Endodermal cell (in vitro differentiated cells): ENCODE measurements at regions not wholly inside any gene's neighbourhood (a gene's known extent, or its start where the extent isn't known, plus 50 kb on each side); places are given as distances from the start of the nearest gene placed in this dataset.
A peak's percentile ranks its signal among the peaks of the same experiment; 100 is the strongest.

ENCODE experiments used
- DNase-seq: peaks from one replicate; pipeline ENCODE4 v3.0.0-alpha.2; 2017
- H3K27ac ChIP-seq: 2 replicates; pipeline ENCODE4 v1.5.1; 2013; ENCODE audit warnings: mild to moderate bottlenecking, low read depth, low read length, moderate library complexity
- H3K27me3 ChIP-seq: 2 replicates; pipeline ENCODE4 v1.6.1; 2013; ENCODE audit warnings: mild to moderate bottlenecking, low read length, moderate library complexity; ENCODE audit not compliant: insufficient read depth, control insufficient read depth, poor library complexity, severe bottlenecking
- H3K36me3 ChIP-seq: 2 replicates; pipeline ENCODE4 v1.7.0; 2013; ENCODE audit warnings: mild to moderate bottlenecking, low read length, moderate library complexity; ENCODE audit not compliant: control insufficient read depth, insufficient read depth
- H3K4me1 ChIP-seq: one replicate; pipeline ENCODE4 v1.7.0; 2013; ENCODE audit warnings: low read length; ENCODE audit not compliant: control insufficient read depth, insufficient read depth
- H3K4me3 ChIP-seq: 2 replicates; pipeline ENCODE4 v1.5.1; 2013; ENCODE audit warnings: mild to moderate bottlenecking, low read length, moderate library complexity
- H3K9ac ChIP-seq: 2 replicates; pipeline ENCODE4 v1.6.1; 2013; ENCODE audit warnings: mild to moderate bottlenecking, low read length, moderate library complexity; ENCODE audit not compliant: poor library complexity, severe bottlenecking; ENCODE audit errors: extremely low read depth
- H3K9me3 ChIP-seq: 2 replicates; pipeline ENCODE4 v1.6.1; 2013; ENCODE audit warnings: mild to moderate bottlenecking, low read length, moderate library complexity; ENCODE audit not compliant: control insufficient read depth
- H3K27ac Mint-ChIP-seq: 2 replicates; pipeline ENCODE4 v1.8.0; 2020; ENCODE audit warnings: mixed read lengths
- H3K27me3 Mint-ChIP-seq: 2 replicates; pipeline ENCODE4 v1.8.0; 2021; ENCODE audit warnings: mild to moderate bottlenecking, mixed read lengths; ENCODE audit not compliant: insufficient read depth
- H3K36me3 Mint-ChIP-seq: 2 replicates; pipeline ENCODE4 v1.8.0; 2020; ENCODE audit warnings: low read depth, mixed read lengths
- H3K4me1 Mint-ChIP-seq: 2 replicates; pipeline ENCODE4 v1.8.0; 2020; ENCODE audit warnings: mixed read lengths
- H3K4me3 Mint-ChIP-seq: 2 replicates; pipeline ENCODE4 v1.8.0; 2020; ENCODE audit warnings: mild to moderate bottlenecking, moderate library complexity, mixed read lengths
- H3K9me3 Mint-ChIP-seq: 2 replicates; pipeline ENCODE4 v1.8.0; 2020; ENCODE audit warnings: mild to moderate bottlenecking, mixed read lengths
- WGBS, 2 experiments: methylation state at CpG; one replicate each; pipeline versions ENCODE4 v1.1.5 to v1.1.7; 2013; ENCODE audit warnings: missing lambda C conversion rate in 2 of 2, mixed read lengths in 1 of 2; ENCODE audit not compliant: insufficient coverage in 1 of 2, insufficient read length in 1 of 2; 5-methylcytosine and 5-hydroxymethylcytosine counted together
- TF ChIP-seq, protein P1 (sequence below): fragments of 200-600 bp; sonication (generic); conservative IDR thresholded peaks from 2 replicates; pipeline ENCODE4 v1.5.0; 2021; ENCODE audit warnings: antibody characterized with exemption, mild to moderate bottlenecking

DNA sequence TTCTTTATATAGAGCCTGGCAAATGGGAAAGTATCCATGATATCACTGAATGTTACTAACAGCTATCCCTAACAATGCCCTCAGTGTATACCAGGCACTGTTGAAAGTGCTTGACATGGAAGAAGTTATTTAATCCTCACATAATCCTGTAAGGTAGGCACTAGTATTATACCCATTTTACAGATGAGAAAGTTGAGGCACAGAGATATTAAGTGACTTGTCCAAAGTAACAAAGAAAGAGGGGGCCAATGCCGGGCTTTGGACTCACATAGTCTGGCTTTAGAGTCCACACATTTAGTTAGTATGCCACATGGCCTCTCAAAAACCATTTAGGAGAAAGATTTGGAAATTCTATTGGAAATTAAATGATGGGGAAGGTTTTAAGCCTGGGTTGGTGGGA is 220.8 kb upstream of the PLET1 start:
- Histone ChIP-seq H3K36me3 (no peaks in the 10 kb centered on the region), H3K4me1 (no peaks in the 10 kb centered on the region), H3K9ac (no peak overlapping the region), H3K9me3 (no peaks in the 10 kb centered on the region), H3K27ac (no peak overlapping the region), H3K27me3 (no peaks in the 10 kb centered on the region), H3K4me3 (no peak overlapping the region)
- peaks cover 15% of the 10 kb centered on the region for H3K4me1 Mint-ChIP-seq
- peaks cover 55% of the 10 kb centered on the region for H3K27me3 Mint-ChIP-seq
- H3K9me3 Mint-ChIP-seq, result no peaks in the 10 kb centered on the region
- no peaks in the 10 kb centered on the region for H3K36me3 Mint-ChIP-seq
- DNase-seq, result no peak
- WGBS, 2 experiments, result 89% methylated on average over 1 of the region's 1 CpG; no CpG with 5 or more reads in 1 of the 2 experiments
- TF ChIP-seq, protein P1, sequence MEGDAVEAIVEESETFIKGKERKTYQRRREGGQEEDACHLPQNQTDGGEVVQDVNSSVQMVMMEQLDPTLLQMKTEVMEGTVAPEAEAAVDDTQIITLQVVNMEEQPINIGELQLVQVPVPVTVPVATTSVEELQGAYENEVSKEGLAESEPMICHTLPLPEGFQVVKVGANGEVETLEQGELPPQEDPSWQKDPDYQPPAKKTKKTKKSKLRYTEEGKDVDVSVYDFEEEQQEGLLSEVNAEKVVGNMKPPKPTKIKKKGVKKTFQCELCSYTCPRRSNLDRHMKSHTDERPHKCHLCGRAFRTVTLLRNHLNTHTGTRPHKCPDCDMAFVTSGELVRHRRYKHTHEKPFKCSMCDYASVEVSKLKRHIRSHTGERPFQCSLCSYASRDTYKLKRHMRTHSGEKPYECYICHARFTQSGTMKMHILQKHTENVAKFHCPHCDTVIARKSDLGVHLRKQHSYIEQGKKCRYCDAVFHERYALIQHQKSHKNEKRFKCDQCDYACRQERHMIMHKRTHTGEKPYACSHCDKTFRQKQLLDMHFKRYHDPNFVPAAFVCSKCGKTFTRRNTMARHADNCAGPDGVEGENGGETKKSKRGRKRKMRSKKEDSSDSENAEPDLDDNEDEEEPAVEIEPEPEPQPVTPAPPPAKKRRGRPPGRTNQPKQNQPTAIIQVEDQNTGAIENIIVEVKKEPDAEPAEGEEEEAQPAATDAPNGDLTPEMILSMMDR, result no peak
- no peak overlapping the region for H3K4me3 Mint-ChIP-seq
- H3K27ac Mint-ChIP-seq, result no peak overlapping the region

DNA sequence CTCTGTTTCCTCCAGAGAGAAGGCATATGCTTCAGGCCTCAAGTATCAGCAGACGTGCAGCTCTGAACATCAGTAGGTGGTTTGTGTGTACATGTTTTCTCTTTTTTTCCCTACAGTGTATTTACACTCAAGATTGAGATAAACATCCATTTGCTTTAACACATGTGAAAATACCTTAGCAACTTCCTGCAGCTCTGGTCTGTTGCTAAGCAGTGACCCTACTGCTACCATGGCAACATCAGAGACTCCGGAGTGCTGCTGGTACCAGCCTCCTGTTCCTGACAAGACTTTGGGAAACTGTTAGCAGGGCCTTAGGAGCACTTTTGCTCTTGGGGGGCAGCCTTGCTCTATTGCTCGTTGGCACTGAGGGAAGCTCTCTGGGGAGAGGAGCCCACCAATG is 221.2 kb upstream of the PLET1 start:
- Histone ChIP-seq H3K4me3 (no peak overlapping the region), H3K27ac (no peak overlapping the region), H3K4me1 (no peaks in the 10 kb centered on the region), H3K27me3 (no peaks in the 10 kb centered on the region), H3K9me3 (no peaks in the 10 kb centered on the region), H3K9ac (no peak overlapping the region), H3K36me3 (no peaks in the 10 kb centered on the region)
- no peaks in the 10 kb centered on the region for H3K9me3 Mint-ChIP-seq
- WGBS, 2 experiments, result 78 to 84% methylated on average over 2 to 3 of the region's 3 CpGs
- no peak overlapping the region for H3K27ac Mint-ChIP-seq
- H3K36me3 Mint-ChIP-seq, result no peaks in the 10 kb centered on the region
- peaks cover 52% of the 10 kb centered on the region for H3K27me3 Mint-ChIP-seq
- TF ChIP-seq, protein P1, result no peak
- DNase-seq, result peak; percentile 38
- no peak overlapping the region for H3K4me3 Mint-ChIP-seq
- H3K4me1 Mint-ChIP-seq, result peaks cover 15% of the 10 kb centered on the region

DNA sequence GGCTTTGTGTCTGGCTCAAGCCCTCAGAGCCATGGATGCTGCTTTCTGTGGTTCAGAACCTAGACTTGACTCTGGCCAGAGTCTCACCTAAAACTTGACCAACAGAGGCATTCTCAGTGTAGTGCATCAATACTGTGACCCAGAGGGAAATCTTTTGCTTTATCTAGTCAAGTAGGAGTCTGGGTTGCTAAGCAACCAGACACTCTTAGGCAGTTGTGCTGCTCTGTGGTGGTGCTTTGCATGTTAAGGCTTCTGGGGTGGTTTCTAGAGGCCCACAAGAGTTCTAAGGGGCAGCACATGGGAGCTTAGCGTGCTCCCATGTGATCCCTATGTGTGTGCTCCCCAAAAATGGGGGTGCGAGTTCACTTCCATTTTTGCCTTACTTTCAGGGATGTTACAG is 224.6 kb upstream of the PLET1 start:
- Histone ChIP-seq H3K27me3 (no peaks in the 10 kb centered on the region), H3K9me3 (no peaks in the 10 kb centered on the region), H3K27ac (no peak overlapping the region), H3K4me1 (no peaks in the 10 kb centered on the region), H3K9ac (no peak overlapping the region), H3K36me3 (no peaks in the 10 kb centered on the region), H3K4me3 (no peak overlapping the region)
- Mint-ChIP-seq H3K27me3 (peaks cover 43% of the 10 kb centered on the region), H3K9me3 (no peaks in the 10 kb centered on the region), H3K4me1 (no peaks in the 10 kb centered on the region), H3K4me3 (no peak overlapping the region), H3K36me3 (no peaks in the 10 kb centered on the region), H3K27ac (no peak overlapping the region)
- DNase-seq, result peak; percentile 33
- TF ChIP-seq, protein P1, result no peak
- WGBS, 2 experiments, result 83 to 84% methylated on average over 1 to 2 of the region's 2 CpGs
